ENCODE measurements at regions not wholly inside any gene's neighbourhood (a gene's known extent, or its start where the extent isn't known, plus 50 kb on each side); places are given as distances from the start of the nearest gene placed in this dataset.

DNA sequence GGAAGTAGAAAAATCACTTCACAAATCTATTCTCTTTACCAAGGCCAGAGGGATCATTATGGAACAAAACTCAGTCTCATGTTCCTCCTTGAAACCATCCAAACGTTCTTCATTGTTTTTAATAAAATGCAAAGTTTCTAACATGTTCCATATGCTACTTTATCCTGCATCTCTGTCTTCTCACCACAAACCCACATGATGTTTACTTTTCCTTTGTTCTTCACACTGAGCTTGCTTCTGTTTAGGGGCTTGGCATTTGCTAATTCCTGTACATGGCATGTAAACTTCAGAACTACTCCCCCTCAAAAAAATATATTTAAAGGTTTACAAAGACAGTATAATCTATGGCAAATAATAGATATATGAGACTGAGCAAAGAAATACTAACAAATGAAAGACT is 651.4 kb downstream of the OTOL1 start:
- TF ChIP-seq, protein P1, sequence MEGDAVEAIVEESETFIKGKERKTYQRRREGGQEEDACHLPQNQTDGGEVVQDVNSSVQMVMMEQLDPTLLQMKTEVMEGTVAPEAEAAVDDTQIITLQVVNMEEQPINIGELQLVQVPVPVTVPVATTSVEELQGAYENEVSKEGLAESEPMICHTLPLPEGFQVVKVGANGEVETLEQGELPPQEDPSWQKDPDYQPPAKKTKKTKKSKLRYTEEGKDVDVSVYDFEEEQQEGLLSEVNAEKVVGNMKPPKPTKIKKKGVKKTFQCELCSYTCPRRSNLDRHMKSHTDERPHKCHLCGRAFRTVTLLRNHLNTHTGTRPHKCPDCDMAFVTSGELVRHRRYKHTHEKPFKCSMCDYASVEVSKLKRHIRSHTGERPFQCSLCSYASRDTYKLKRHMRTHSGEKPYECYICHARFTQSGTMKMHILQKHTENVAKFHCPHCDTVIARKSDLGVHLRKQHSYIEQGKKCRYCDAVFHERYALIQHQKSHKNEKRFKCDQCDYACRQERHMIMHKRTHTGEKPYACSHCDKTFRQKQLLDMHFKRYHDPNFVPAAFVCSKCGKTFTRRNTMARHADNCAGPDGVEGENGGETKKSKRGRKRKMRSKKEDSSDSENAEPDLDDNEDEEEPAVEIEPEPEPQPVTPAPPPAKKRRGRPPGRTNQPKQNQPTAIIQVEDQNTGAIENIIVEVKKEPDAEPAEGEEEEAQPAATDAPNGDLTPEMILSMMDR (IDR thresholded peaks at IDR 0.05; ENCODE audit: low read depth, low read length): no peak
- TF ChIP-seq EZH2phosphoT487 (IDR thresholded peaks at IDR 0.05; ENCODE audit: low read depth): no peak
- Histone ChIP-seq H3K4me1 (ENCODE audit: low read length) (no peaks in the 10 kb centered on the region), H4K20me1 (ENCODE audit: insufficient read depth, low read length) (no peaks in the 10 kb centered on the region), H3K4me3 (ENCODE audit: low read length) (no peak overlapping the region), H3K9me3 (ENCODE audit: insufficient read depth, low read length) (no peaks in the 10 kb centered on the region), H3K4me2 (ENCODE audit: low read length) (no peak overlapping the region), H3K27me3 (ENCODE audit: low read depth, low read length) (no peaks in the 10 kb centered on the region), H3K27ac (ENCODE audit: low read length) (no peak overlapping the region), H2AFZ (ENCODE audit: low read depth, low read length) (no peak overlapping the region), H3K9ac (ENCODE audit: low read length) (no peak overlapping the region), H3K36me3 (replicated peaks; ENCODE audit: low read depth, low read length) (no peaks in the 10 kb centered on the region), H3K79me2 (ENCODE audit: low read length) (no peaks in the 10 kb centered on the region)

DNA sequence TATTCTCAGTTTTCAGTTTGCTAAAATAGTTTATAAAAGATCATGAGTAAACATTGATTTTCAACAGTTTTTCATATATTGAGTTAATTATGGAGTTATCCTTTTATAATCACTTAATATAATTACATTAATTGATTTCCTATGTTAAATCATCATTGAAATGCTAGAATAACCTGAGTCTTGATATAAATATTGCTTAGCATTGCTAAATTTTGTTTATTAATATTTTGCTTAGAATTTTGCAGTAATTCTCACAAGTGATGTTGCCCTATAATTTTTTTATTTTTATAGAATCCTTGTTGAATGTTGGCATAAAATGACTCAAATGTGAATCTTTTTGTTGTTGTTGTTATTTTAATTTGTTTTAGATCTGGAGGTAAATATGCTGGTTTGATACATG is 654.2 kb downstream of the OTOL1 start:
- no peaks in the 10 kb centered on the region for H4K20me1 ChIP-seq (ENCODE audit: insufficient read depth, low read length)
- H3K4me3 ChIP-seq (ENCODE audit: low read length): no peak overlapping the region
- H3K27ac ChIP-seq (ENCODE audit: low read length): no peak overlapping the region
- TF ChIP-seq, protein P1 (IDR thresholded peaks at IDR 0.05; ENCODE audit: low read depth, low read length): no peak
- TF ChIP-seq EZH2phosphoT487 (IDR thresholded peaks at IDR 0.05; ENCODE audit: low read depth): no peak
- no peaks in the 10 kb centered on the region for H3K36me3 ChIP-seq (replicated peaks; ENCODE audit: low read depth, low read length)
- H3K9me3 ChIP-seq (ENCODE audit: insufficient read depth, low read length): no peaks in the 10 kb centered on the region
- H3K4me2 ChIP-seq (ENCODE audit: low read length): no peak overlapping the region
- no peaks in the 10 kb centered on the region for H3K4me1 ChIP-seq (ENCODE audit: low read length)
- no peak overlapping the region for H3K9ac ChIP-seq (ENCODE audit: low read length)
- H3K79me2 ChIP-seq (ENCODE audit: low read length): no peaks in the 10 kb centered on the region
- no peaks in the 10 kb centered on the region for H3K27me3 ChIP-seq (ENCODE audit: low read depth, low read length)
- no peak overlapping the region for H2AFZ ChIP-seq (ENCODE audit: low read depth, low read length)

DNA sequence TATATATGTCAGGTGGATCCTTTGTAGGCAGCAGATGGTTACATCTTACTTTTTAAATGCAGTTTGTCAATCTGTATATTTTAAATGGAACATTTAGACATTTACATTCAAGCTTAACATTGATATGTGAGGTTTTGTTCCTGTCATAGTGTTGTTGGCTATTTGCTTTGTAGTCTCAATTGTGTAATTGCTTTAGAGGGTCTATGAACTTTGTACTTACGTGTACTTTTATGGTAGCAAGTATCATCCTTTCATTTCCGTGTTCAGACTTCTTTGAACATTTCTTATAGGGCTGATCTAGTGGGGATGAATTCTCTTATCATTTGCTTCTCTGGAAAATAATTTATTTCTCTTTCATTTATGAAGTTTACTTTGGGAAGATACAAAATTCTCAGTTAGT is 656.0 kb downstream of the OTOL1 start:
- Histone ChIP-seq H3K27ac (ENCODE audit: low read length) (no peak overlapping the region), H3K4me1 (ENCODE audit: low read length) (no peaks in the 10 kb centered on the region), H2AFZ (ENCODE audit: low read depth, low read length) (no peak overlapping the region), H4K20me1 (ENCODE audit: insufficient read depth, low read length) (no peaks in the 10 kb centered on the region), H3K79me2 (ENCODE audit: low read length) (no peaks in the 10 kb centered on the region), H3K9me3 (ENCODE audit: insufficient read depth, low read length) (no peaks in the 10 kb centered on the region), H3K4me3 (ENCODE audit: low read length) (no peak overlapping the region), H3K4me2 (ENCODE audit: low read length) (no peak overlapping the region), H3K9ac (ENCODE audit: low read length) (no peak overlapping the region), H3K36me3 (replicated peaks; ENCODE audit: low read depth, low read length) (no peaks in the 10 kb centered on the region), H3K27me3 (ENCODE audit: low read depth, low read length) (no peaks in the 10 kb centered on the region)
- TF ChIP-seq, protein P1 (IDR thresholded peaks at IDR 0.05; ENCODE audit: low read depth, low read length): no peak
- no peak for TF ChIP-seq EZH2phosphoT487 (IDR thresholded peaks at IDR 0.05; ENCODE audit: low read depth)

DNA sequence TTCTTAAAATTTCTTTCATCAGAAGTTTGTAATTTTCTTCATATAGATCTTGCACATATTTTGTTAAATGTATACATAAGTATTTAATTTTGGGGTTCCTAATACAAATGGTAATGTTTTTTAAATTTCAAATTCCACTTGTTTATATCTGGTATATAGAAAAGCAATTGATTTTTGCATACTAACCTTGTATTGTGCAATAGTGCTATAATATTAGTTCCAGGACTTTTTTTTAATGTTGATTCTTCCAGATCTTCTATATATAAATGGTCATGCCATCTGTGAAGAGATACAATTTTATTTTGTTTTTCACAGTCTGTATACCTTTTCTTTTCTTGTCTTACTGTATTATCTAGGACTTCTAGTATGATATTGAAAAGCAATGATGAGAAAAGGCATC is 665.0 kb downstream of the OTOL1 start:
- no peaks in the 10 kb centered on the region for H3K27me3 ChIP-seq (ENCODE audit: low read depth, low read length)
- H3K4me3 ChIP-seq (ENCODE audit: low read length): no peak overlapping the region
- no peak for TF ChIP-seq EZH2phosphoT487 (IDR thresholded peaks at IDR 0.05; ENCODE audit: low read depth)
- TF ChIP-seq, protein P1 (IDR thresholded peaks at IDR 0.05; ENCODE audit: low read depth, low read length): no peak
- no peaks in the 10 kb centered on the region for H3K36me3 ChIP-seq (replicated peaks; ENCODE audit: low read depth, low read length)
- H3K9ac ChIP-seq (ENCODE audit: low read length): no peak overlapping the region
- no peak overlapping the region for H2AFZ ChIP-seq (ENCODE audit: low read depth, low read length)
- H3K79me2 ChIP-seq (ENCODE audit: low read length): no peaks in the 10 kb centered on the region
- no peak overlapping the region for H3K4me2 ChIP-seq (ENCODE audit: low read length)
- H3K4me1 ChIP-seq (ENCODE audit: low read length): no peaks in the 10 kb centered on the region
- no peaks in the 10 kb centered on the region for H3K9me3 ChIP-seq (ENCODE audit: insufficient read depth, low read length)
- H4K20me1 ChIP-seq (ENCODE audit: insufficient read depth, low read length): no peaks in the 10 kb centered on the region
- no peak overlapping the region for H3K27ac ChIP-seq (ENCODE audit: low read length)

Measured in OCI-LY3 (cell line).